ENCODE measurements at regions not wholly inside any gene's neighbourhood (a gene's known extent, or its start where the extent isn't known, plus 50 kb on each side); places are given as distances from the start of the nearest gene placed in this dataset.

- no peak for TF ChIP-seq CTCF (IDR thresholded peaks at IDR 0.05; ENCODE audit: low read length)
- no peak for TF ChIP-seq EZH2phosphoT487 (IDR thresholded peaks at IDR 0.05; ENCODE audit: low read length)
These were observed 559.7 kb upstream of the LRRN3 start for GRCh38 chr7:110531186-110531585.

All from MM.1S (cell line).